ENCODE measurements at regions not wholly inside any gene's neighbourhood (a gene's known extent, or its start where the extent isn't known, plus 50 kb on each side); places are given as distances from the start of the nearest gene placed in this dataset.
A peak's percentile ranks its signal among the peaks of the same experiment; 100 is the strongest.

- BruUV-seq (replicated peaks), result no TSS peak
- CTCF ChIA-PET, result interaction anchor here (0.7 kb wide), 1 partner anchor 58 kb away, joined by 3 read pairs; no protein-coding TSS in a partner anchor
- no peaks in the 10 kb centered on the region for H3K4me1 Mint-ChIP-seq (ENCODE audit: insufficient read depth, unreplicated experiment)
- POLR2A ChIA-PET, result interaction anchor here (0.6 kb wide), 1 partner anchor 142 kb away, joined by 3 read pairs; no protein-coding TSS in a partner anchor
- no peaks in the 10 kb centered on the region for H3K36me3 Mint-ChIP-seq (ENCODE audit: insufficient read depth, unreplicated experiment)
- no peaks in the 10 kb centered on the region for H3K9me3 Mint-ChIP-seq (ENCODE audit: unreplicated experiment)
- H3K27ac Mint-ChIP-seq (ENCODE audit: low read depth, unreplicated experiment), result no peak overlapping the region
- no peak overlapping the region for H3K4me3 Mint-ChIP-seq (ENCODE audit: unreplicated experiment)
- H3K27me3 Mint-ChIP-seq (ENCODE audit: insufficient read depth, unreplicated experiment), result no peaks in the 10 kb centered on the region
- intact Hi-C loops (cut with micrococcal nuclease), result no loop called here
- TF ChIP-seq, protein P1, sequence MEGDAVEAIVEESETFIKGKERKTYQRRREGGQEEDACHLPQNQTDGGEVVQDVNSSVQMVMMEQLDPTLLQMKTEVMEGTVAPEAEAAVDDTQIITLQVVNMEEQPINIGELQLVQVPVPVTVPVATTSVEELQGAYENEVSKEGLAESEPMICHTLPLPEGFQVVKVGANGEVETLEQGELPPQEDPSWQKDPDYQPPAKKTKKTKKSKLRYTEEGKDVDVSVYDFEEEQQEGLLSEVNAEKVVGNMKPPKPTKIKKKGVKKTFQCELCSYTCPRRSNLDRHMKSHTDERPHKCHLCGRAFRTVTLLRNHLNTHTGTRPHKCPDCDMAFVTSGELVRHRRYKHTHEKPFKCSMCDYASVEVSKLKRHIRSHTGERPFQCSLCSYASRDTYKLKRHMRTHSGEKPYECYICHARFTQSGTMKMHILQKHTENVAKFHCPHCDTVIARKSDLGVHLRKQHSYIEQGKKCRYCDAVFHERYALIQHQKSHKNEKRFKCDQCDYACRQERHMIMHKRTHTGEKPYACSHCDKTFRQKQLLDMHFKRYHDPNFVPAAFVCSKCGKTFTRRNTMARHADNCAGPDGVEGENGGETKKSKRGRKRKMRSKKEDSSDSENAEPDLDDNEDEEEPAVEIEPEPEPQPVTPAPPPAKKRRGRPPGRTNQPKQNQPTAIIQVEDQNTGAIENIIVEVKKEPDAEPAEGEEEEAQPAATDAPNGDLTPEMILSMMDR (IDR thresholded peaks at IDR 0.05; ENCODE audit: unreplicated experiment), result no peak
- no peak for DNase-seq (ENCODE audit: unreplicated experiment)
Observed at GRCh38 chr2:122530814-122531213, 775.4 kb downstream of the TSN start.

GRCh38 chr2:122531290-122532071 is 776.0 kb downstream of the TSN start:
- intact Hi-C loops (cut with micrococcal nuclease), result no loop called here
- Mint-ChIP-seq H3K27me3 (ENCODE audit: insufficient read depth, unreplicated experiment) (no peaks in the 10 kb centered on the region), H3K27ac (ENCODE audit: low read depth, unreplicated experiment) (no peak overlapping the region), H3K4me3 (ENCODE audit: unreplicated experiment) (no peak overlapping the region), H3K4me1 (ENCODE audit: insufficient read depth, unreplicated experiment) (no peaks in the 10 kb centered on the region), H3K36me3 (ENCODE audit: insufficient read depth, unreplicated experiment) (no peaks in the 10 kb centered on the region), H3K9me3 (ENCODE audit: unreplicated experiment) (no peaks in the 10 kb centered on the region)
- no peak for DNase-seq (ENCODE audit: unreplicated experiment)
- ChIA-PET POLR2A (interaction anchor here (0.6 kb wide), 1 partner anchor 561 kb away, joined by 3 read pairs; no protein-coding TSS in a partner anchor), CTCF (interaction anchor here (0.7 kb wide), 2 partner anchors 31 to 59 kb away, joined by 3 read pairs; no protein-coding TSS in a partner anchor)
- TF ChIP-seq, protein P1 (IDR thresholded peaks at IDR 0.05; ENCODE audit: unreplicated experiment), result peak; percentile 27
- no TSS peak for BruUV-seq (replicated peaks)

DNA sequence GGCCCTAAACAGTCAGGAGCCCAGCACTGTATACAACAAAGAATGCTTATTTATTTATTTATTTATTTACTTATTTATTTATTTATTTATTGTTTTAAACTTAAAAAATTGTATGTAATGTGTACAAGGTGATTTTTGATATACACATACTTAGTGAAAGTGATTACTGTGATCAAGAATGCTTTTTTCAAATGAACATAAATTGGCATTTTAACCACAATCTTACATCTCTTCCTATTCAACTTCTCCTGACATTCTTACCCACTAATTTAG is 776.6 kb downstream of the TSN start:
- no TSS peak for BruUV-seq (replicated peaks)
- H3K36me3 Mint-ChIP-seq (ENCODE audit: insufficient read depth, unreplicated experiment), result no peaks in the 10 kb centered on the region
- H3K27ac Mint-ChIP-seq (ENCODE audit: low read depth, unreplicated experiment), result no peak overlapping the region
- ChIA-PET CTCF (interaction anchor here (0.7 kb wide), 1 partner anchor 30 kb away, joined by 3 read pairs; no protein-coding TSS in a partner anchor), POLR2A (interaction anchor here (0.6 kb wide), 1 partner anchor 561 kb away, joined by 3 read pairs; no protein-coding TSS in a partner anchor)
- intact Hi-C loops (cut with micrococcal nuclease), result no loop called here
- no peaks in the 10 kb centered on the region for H3K27me3 Mint-ChIP-seq (ENCODE audit: insufficient read depth, unreplicated experiment)
- no peaks in the 10 kb centered on the region for H3K9me3 Mint-ChIP-seq (ENCODE audit: unreplicated experiment)
- no peak overlapping the region for H3K4me3 Mint-ChIP-seq (ENCODE audit: unreplicated experiment)
- TF ChIP-seq, protein P1 (IDR thresholded peaks at IDR 0.05; ENCODE audit: unreplicated experiment), result no peak
- DNase-seq (ENCODE audit: unreplicated experiment), result no peak
- peaks cover 4% of the 10 kb centered on the region for H3K4me1 Mint-ChIP-seq (ENCODE audit: insufficient read depth, unreplicated experiment)

GRCh38 chr2:122532481-122532880 is 777.0 kb downstream of the TSN start:
- Mint-ChIP-seq H3K4me1 (ENCODE audit: insufficient read depth, unreplicated experiment) (peaks cover 4% of the 10 kb centered on the region), H3K9me3 (ENCODE audit: unreplicated experiment) (no peaks in the 10 kb centered on the region), H3K4me3 (ENCODE audit: unreplicated experiment) (no peak overlapping the region), H3K27me3 (ENCODE audit: insufficient read depth, unreplicated experiment) (no peaks in the 10 kb centered on the region), H3K36me3 (ENCODE audit: insufficient read depth, unreplicated experiment) (no peaks in the 10 kb centered on the region), H3K27ac (ENCODE audit: low read depth, unreplicated experiment) (no peak overlapping the region)
- TF ChIP-seq, protein P1 (IDR thresholded peaks at IDR 0.05; ENCODE audit: unreplicated experiment), result no peak
- BruUV-seq (replicated peaks), result no TSS peak
- no peak for DNase-seq (ENCODE audit: unreplicated experiment)
- CTCF ChIA-PET, result no interaction called here
- intact Hi-C loops (cut with micrococcal nuclease), result no loop called here
- POLR2A ChIA-PET, result interaction anchor here (0.6 kb wide), 1 partner anchor 560 kb away, joined by 3 read pairs; no protein-coding TSS in a partner anchor
